ENCODE measurements at regions not wholly inside any gene's neighbourhood (a gene's known extent, or its start where the extent isn't known, plus 50 kb on each side); places are given as distances from the start of the nearest gene placed in this dataset.

DNA sequence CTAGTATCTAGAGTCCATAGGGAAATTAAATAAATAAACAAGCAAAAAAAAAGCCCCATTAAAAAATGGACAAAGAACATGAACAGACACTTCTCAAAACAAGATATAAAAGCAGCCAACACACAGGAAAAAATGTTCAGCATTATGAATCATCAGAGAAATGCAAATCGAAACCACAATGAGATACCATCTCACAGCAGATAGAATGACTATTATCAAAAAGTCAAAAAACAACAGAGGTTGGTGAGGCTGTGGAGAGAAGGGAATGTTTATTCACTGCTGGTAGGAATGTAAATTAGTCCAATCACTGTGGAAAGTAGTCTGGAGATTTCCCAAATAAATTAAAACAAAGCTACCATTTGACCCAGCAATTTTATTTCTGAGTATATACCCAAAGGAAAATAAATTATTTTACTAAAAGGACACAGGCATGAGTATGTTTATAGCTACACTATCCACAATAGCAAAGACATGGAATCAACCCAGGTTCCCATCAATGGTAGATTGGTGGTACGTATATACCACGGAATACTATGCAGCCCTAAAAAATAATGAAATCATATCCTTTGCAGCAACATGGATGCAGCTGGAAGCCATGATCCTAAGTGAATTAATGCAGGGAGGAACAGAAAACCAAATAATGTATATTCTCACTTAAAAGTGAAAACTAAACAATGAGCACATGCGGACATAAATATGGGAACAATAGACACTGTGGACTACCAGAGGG, 366.5 kb upstream of the SEMA3C start:
- TF ChIP-seq, protein P1, sequence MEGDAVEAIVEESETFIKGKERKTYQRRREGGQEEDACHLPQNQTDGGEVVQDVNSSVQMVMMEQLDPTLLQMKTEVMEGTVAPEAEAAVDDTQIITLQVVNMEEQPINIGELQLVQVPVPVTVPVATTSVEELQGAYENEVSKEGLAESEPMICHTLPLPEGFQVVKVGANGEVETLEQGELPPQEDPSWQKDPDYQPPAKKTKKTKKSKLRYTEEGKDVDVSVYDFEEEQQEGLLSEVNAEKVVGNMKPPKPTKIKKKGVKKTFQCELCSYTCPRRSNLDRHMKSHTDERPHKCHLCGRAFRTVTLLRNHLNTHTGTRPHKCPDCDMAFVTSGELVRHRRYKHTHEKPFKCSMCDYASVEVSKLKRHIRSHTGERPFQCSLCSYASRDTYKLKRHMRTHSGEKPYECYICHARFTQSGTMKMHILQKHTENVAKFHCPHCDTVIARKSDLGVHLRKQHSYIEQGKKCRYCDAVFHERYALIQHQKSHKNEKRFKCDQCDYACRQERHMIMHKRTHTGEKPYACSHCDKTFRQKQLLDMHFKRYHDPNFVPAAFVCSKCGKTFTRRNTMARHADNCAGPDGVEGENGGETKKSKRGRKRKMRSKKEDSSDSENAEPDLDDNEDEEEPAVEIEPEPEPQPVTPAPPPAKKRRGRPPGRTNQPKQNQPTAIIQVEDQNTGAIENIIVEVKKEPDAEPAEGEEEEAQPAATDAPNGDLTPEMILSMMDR (IDR thresholded peaks at IDR 0.05; ENCODE audit: low read depth, low read length), result no peak
- TF ChIP-seq POLR2A (IDR thresholded peaks at IDR 0.05; ENCODE audit: extremely low read depth, insufficient read length), result no peak
- TF ChIP-seq, protein P2, sequence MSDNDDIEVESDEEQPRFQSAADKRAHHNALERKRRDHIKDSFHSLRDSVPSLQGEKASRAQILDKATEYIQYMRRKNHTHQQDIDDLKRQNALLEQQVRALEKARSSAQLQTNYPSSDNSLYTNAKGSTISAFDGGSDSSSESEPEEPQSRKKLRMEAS (IDR thresholded peaks at IDR 0.05; ENCODE audit: low read depth, low read length), result no peak
- no peak for TF ChIP-seq MYC (IDR thresholded peaks at IDR 0.05; ENCODE audit: low read depth, low read length)
